Bronchial epithelial cell (primary cell): ENCODE measurements at regions not wholly inside any gene's neighbourhood (a gene's known extent, or its start where the extent isn't known, plus 50 kb on each side); places are given as distances from the start of the nearest gene placed in this dataset.
A peak's percentile ranks its signal among the peaks of the same experiment; 100 is the strongest.

ENCODE experiments used
- DNase-seq: peaks from one replicate; pipeline ENCODE4 v3.0.0-alpha.2; 2010; ENCODE audit warnings: low read depth
- FAIRE-seq: peaks from 2 replicates; lab custom pipeline; 2011; peaks lifted over from hg19 to GRCh38; lab: Jason Lieb, UNC
- H3K27me3 ChIP-seq: 2 replicates; pipeline ENCODE4 v1.5.1; 2011; ENCODE audit warnings: low read length; ENCODE audit not compliant: control insufficient read depth, insufficient read depth
- H3K36me3 ChIP-seq: 2 replicates; pipeline ENCODE4 v1.5.1; 2011; ENCODE audit warnings: low read length; ENCODE audit not compliant: control insufficient read depth, insufficient read depth
- H3K4me3 ChIP-seq: 2 replicates; pipeline ENCODE4 v1.5.1; 2011; ENCODE audit warnings: mild to moderate bottlenecking, low read depth, low read length, control low read depth
- CTCF ChIP-seq: IDR thresholded peaks from 2 replicates; pipeline ENCODE4 v1.5.1; 2011; ENCODE audit warnings: mild to moderate bottlenecking, moderate library complexity, low read length, control low read depth, inconsistent platforms; ENCODE audit not compliant: insufficient read depth, severe bottlenecking

GRCh38 chr6:129923530-129924250 is 62.6 kb upstream of the TMEM244 start:
- no peak overlapping the region for H3K4me3 ChIP-seq
- no peaks in the 10 kb centered on the region for H3K36me3 ChIP-seq
- no peaks in the 10 kb centered on the region for H3K27me3 ChIP-seq
- no peak for FAIRE-seq
- no peak for TF ChIP-seq CTCF
- peak; percentile 20 for DNase-seq

GRCh38 chr6:129921169-129921817 is 60.2 kb upstream of the TMEM244 start:
- Histone ChIP-seq H3K36me3 (no peaks in the 10 kb centered on the region), H3K27me3 (no peaks in the 10 kb centered on the region), H3K4me3 (no peak overlapping the region)
- TF ChIP-seq CTCF = no peak
- no peak for FAIRE-seq
- DNase-seq = no peak

GRCh38 chr6:129920103-129920798 is 59.1 kb upstream of the TMEM244 start:
- no peak for TF ChIP-seq CTCF
- no peak overlapping the region for H3K4me3 ChIP-seq
- no peaks in the 10 kb centered on the region for H3K27me3 ChIP-seq
- FAIRE-seq = no peak
- DNase-seq = peak; percentile 12
- H3K36me3 ChIP-seq = no peaks in the 10 kb centered on the region

- FAIRE-seq = no peak
Measured at GRCh38 chr6:129911732-129912131, 50.6 kb upstream of the TMEM244 start.

More at GRCh38 chr6:129911732-129912131, 50.6 kb upstream of the TMEM244 start:
- no peak for TF ChIP-seq CTCF
- no peak overlapping the region for H3K4me3 ChIP-seq
- no peak for DNase-seq
- H3K27me3 ChIP-seq = no peaks in the 10 kb centered on the region
- no peaks in the 10 kb centered on the region for H3K36me3 ChIP-seq
